OCI-LY3 (cell line): ENCODE measurements at regions not wholly inside any gene's neighbourhood (a gene's known extent, or its start where the extent isn't known, plus 50 kb on each side); places are given as distances from the start of the nearest gene placed in this dataset.

Experiments used
- H2AFZ ChIP-seq: fragments of 200-600, 300-600 bp; shearing (Covaris generic); 2 replicates; pipeline ENCODE4 v1.6.0; 2014; ENCODE audit warnings: antibody characterized with exemption, low read depth, low read length
- H3K27ac ChIP-seq: fragments of 200-600, 300-600 bp; sonication (generic); 2 replicates; pipeline ENCODE4 v1.5.1; 2014; ENCODE audit warnings: mild to moderate bottlenecking, low read length, moderate library complexity, mixed read lengths
- H3K27me3 ChIP-seq: fragments of 200-600, 300-600 bp; sonication (generic); 2 replicates; pipeline ENCODE4 v1.6.1; 2014; ENCODE audit warnings: low read depth, low read length, mixed read lengths
- H3K36me3 ChIP-seq: fragments of 200-600, 300-600 bp; sonication (generic); replicated peaks from 2 replicates; pipeline ENCODE3; 2014; ENCODE audit warnings: low read depth, low read length, mixed read lengths
- H3K4me1 ChIP-seq: fragments of 300-600, 200-600 bp; sonication (generic); 2 replicates; pipeline ENCODE4 v1.6.1; 2014; ENCODE audit warnings: low read length, mixed read lengths
- H3K4me2 ChIP-seq: fragments of 200-600, 300-600 bp; sonication (generic); 2 replicates; pipeline ENCODE4 v1.6.1; 2014; ENCODE audit warnings: low read length, mixed read lengths
- H3K4me3 ChIP-seq: fragments of 300-600, 200-600 bp; sonication (generic); 2 replicates; pipeline ENCODE4 v1.5.1; 2014; ENCODE audit warnings: antibody characterized with exemption, mild to moderate bottlenecking, low read length, moderate library complexity
- H3K79me2 ChIP-seq: fragments of 300-600, 200-600 bp; shearing (Covaris generic); 2 replicates; pipeline ENCODE4 v1.6.1; 2014; ENCODE audit warnings: mild to moderate bottlenecking, low read length, mixed read lengths
- H3K9ac ChIP-seq: fragments of 300-600, 200-600 bp; shearing (Covaris generic); 2 replicates; pipeline ENCODE4 v1.6.0; 2014; ENCODE audit warnings: mild to moderate bottlenecking, low read length, moderate library complexity
- H3K9me3 ChIP-seq: fragments of 200-600, 300-600 bp; shearing (Covaris generic); 2 replicates; pipeline ENCODE4 v1.6.1; 2014; ENCODE audit warnings: low read length, mixed read lengths; ENCODE audit not compliant: insufficient read depth
- H4K20me1 ChIP-seq: fragments of 200-600, 300-600 bp; sonication (generic); 2 replicates; pipeline ENCODE4 v1.6.1; 2016; ENCODE audit warnings: low read length, mixed read lengths; ENCODE audit not compliant: insufficient read depth
- EZH2phosphoT487 ChIP-seq: fragments of 200-600 bp; shearing (Covaris generic); IDR thresholded peaks from 2 replicates; pipeline ENCODE4 v1.6.1; 2018; ENCODE audit warnings: antibody characterized with exemption, mixed run types, low read depth
- TF ChIP-seq, protein P1 (sequence below): fragments of 200-600, 300-600 bp; sonication (generic); IDR thresholded peaks from 2 replicates; pipeline ENCODE4 v1.5.1; 2014; ENCODE audit warnings: antibody characterized with exemption, low read length, low read depth

GRCh38 chr4:187207931-187208330 is 484.3 kb upstream of the FAT1 start:
- Histone ChIP-seq H3K27me3 (no peaks in the 10 kb centered on the region), H3K36me3 (no peaks in the 10 kb centered on the region), H4K20me1 (no peaks in the 10 kb centered on the region), H2AFZ (no peak overlapping the region), H3K4me3 (no peak overlapping the region), H3K4me1 (no peaks in the 10 kb centered on the region), H3K79me2 (no peaks in the 10 kb centered on the region), H3K27ac (no peak overlapping the region), H3K9me3 (no peaks in the 10 kb centered on the region), H3K4me2 (no peak overlapping the region), H3K9ac (no peak overlapping the region)
- TF ChIP-seq, protein P1, sequence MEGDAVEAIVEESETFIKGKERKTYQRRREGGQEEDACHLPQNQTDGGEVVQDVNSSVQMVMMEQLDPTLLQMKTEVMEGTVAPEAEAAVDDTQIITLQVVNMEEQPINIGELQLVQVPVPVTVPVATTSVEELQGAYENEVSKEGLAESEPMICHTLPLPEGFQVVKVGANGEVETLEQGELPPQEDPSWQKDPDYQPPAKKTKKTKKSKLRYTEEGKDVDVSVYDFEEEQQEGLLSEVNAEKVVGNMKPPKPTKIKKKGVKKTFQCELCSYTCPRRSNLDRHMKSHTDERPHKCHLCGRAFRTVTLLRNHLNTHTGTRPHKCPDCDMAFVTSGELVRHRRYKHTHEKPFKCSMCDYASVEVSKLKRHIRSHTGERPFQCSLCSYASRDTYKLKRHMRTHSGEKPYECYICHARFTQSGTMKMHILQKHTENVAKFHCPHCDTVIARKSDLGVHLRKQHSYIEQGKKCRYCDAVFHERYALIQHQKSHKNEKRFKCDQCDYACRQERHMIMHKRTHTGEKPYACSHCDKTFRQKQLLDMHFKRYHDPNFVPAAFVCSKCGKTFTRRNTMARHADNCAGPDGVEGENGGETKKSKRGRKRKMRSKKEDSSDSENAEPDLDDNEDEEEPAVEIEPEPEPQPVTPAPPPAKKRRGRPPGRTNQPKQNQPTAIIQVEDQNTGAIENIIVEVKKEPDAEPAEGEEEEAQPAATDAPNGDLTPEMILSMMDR, result no peak
- no peak for TF ChIP-seq EZH2phosphoT487

DNA sequence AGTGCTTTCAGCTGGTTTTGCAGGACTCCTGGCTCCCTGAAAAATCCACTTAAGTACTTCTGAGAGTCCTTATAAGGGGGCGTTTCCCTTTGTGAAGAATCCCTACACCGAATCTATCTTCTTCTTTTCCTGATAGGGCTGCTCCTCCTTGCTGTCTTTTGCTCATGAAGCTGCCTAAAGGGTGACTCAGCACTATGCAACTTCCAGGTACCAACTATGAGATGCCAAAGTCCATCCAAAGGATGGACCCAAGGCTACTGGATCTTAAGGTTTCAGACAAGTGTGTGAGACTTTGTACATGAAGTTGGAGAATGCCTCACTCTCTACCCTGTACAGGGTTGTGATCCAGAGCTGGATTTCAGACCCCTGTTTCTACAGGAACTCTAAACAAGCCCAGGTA is 485.0 kb upstream of the FAT1 start:
- H3K36me3 ChIP-seq, result no peaks in the 10 kb centered on the region
- TF ChIP-seq, protein P1, result no peak
- TF ChIP-seq EZH2phosphoT487, result no peak
- H3K27ac ChIP-seq, result no peak overlapping the region
- H3K4me1 ChIP-seq, result no peaks in the 10 kb centered on the region
- H3K27me3 ChIP-seq, result no peaks in the 10 kb centered on the region
- H4K20me1 ChIP-seq, result no peaks in the 10 kb centered on the region
- H2AFZ ChIP-seq, result no peak overlapping the region
- no peak overlapping the region for H3K4me2 ChIP-seq
- H3K9ac ChIP-seq, result no peak overlapping the region
- H3K4me3 ChIP-seq, result no peak overlapping the region
- H3K79me2 ChIP-seq, result no peaks in the 10 kb centered on the region
- no peaks in the 10 kb centered on the region for H3K9me3 ChIP-seq

DNA sequence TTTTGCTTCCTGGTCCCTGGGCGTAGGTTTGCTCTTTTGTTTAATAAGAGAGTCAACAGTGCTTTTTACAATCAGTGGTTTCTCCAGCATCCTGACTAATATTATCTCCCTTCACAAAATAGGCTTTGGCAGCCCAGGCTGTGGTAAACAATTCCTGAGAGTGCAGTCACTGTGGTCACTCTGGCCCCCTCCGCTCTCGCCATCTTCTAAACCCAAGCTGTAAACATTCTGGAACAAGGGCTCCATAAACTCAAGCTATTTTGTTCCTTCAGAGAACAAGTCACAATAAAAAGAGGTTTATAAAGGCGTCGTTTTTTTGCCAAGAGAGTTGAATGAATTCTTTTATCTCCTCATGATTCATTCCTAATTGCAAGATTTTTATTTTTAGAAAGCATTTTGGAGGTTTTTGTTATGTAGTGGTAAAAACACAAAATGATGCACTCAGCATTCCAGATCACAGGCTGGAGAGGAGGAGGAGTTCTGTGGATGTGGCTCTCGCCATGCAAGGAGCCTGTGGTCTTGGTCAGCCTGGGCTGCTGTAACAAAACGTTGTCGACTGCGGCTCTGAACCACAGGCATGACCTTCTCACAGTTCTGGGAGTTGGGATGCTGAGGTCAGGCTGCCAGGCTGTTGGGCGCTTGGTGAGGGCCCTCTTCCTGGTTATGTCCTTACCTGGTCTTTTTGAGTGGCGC is 486.4 kb upstream of the FAT1 start:
- no peak overlapping the region for H3K4me3 ChIP-seq
- no peak overlapping the region for H3K27ac ChIP-seq
- H3K9ac ChIP-seq, result no peak overlapping the region
- no peaks in the 10 kb centered on the region for H3K27me3 ChIP-seq
- H3K4me2 ChIP-seq, result no peak overlapping the region
- no peak overlapping the region for H2AFZ ChIP-seq
- no peaks in the 10 kb centered on the region for H4K20me1 ChIP-seq
- TF ChIP-seq, protein P1, result no peak
- no peaks in the 10 kb centered on the region for H3K36me3 ChIP-seq
- H3K79me2 ChIP-seq, result no peaks in the 10 kb centered on the region
- H3K9me3 ChIP-seq, result no peaks in the 10 kb centered on the region
- no peaks in the 10 kb centered on the region for H3K4me1 ChIP-seq

GRCh38 chr4:187212446-187213080 is 488.9 kb upstream of the FAT1 start:
- Histone ChIP-seq H3K27me3 (no peaks in the 10 kb centered on the region), H3K79me2 (no peaks in the 10 kb centered on the region), H3K9ac (no peak overlapping the region), H4K20me1 (no peaks in the 10 kb centered on the region), H2AFZ (no peak overlapping the region), H3K27ac (no peak overlapping the region), H3K9me3 (no peaks in the 10 kb centered on the region), H3K4me2 (no peak overlapping the region), H3K4me1 (no peaks in the 10 kb centered on the region), H3K36me3 (no peaks in the 10 kb centered on the region), H3K4me3 (no peak overlapping the region)
- no peak for TF ChIP-seq EZH2phosphoT487
- TF ChIP-seq, protein P1, result no peak
